CD4-positive, alpha-beta T cell treated with Interleukin-17A for 1 hour (primary cell): ENCODE measurements at regions not wholly inside any gene's neighbourhood (a gene's known extent, or its start where the extent isn't known, plus 50 kb on each side); places are given as distances from the start of the nearest gene placed in this dataset.

ENCODE experiments used
- DNase-seq: peaks from one replicate; pipeline ENCODE4 v3.0.0-alpha.2; 2020

DNA sequence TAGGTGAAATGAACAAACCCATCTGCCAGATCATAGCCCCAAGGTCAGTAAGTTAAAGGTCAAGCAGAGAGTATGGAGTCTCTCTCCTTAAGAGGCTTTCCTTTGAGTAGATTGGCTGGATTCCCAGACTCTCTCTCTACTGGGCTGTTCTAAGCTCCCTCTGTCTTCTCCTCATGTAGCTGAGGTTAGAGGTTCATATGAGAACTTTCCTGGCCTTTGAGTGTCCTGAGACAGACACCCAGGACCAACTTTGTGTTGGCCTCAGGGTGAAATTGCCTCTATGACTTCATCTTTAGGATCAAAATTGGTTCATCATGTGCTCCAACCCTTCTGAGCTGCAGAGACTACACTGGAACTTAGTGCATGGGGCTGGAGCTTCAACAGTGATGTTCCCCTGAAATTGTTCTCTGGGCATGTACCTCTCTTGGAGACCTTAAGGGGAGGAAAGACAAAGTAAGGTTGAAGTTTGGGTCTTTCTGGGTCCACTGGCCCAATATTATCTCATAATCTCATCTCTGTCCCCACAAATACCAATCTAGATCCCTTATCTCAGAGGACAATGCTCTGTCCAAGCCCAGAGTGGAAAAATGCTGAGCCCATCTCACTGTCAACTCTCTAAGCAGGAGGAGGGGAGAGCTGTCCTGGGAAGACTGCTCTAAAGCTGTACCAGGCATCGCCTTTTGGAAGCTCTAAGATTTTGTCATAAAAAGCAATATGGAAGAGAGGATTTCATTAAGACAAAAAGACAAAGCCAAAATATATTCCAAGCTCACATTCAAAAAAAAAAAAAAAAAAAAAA, 177.3 kb upstream of the ARL4C start:
- no peak for DNase-seq

DNA sequence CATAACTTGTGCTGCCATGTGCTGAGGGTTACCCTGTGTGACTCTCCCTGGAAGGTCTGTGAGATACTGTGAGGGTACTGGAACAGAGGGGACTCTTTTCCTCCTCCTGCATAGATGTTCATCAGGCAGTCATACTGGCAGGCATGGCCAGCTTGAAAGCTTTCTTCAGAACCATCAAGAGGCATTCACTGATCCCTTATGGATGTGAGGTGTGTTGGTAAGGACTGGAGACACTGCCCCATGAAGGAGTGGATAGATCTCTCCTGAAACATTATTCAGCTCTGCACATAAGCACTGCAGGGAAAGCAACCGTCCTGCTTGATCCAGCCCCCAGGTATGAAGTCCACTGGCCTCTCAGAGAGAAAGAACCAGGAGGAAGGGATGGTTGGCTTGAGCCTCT, 176.6 kb upstream of the ARL4C start:
- no peak for DNase-seq

DNA sequence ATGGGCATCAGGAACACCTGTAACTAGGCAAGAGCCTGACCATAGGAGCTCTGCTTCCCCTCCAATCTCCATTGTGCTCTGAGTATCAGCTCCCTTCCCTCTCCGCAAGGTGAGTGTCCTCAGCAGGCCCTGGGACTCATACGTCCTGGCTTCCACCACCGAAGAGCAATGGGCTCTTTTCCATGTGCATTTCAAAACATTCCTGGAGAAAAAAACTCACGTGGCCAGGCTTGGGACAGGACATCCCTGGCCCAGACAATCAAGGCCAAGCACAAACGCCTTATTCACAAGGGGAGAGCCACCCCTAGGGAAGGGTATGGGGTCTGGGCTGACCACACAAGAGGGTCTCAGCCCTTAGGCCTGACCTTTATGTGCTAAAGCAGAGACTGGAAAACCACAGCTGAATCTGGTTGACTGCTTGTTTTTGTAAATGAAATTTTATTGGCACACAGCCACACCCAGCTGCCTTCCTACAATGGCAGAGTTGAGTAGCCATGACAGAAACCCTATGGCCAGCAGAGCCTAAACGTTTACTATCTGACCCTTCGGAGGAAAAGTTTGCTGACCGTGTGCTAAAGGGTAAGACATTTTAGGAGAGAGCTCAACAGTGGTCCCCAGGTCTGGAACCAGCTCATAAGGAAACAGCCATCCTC, 175.7 kb upstream of the ARL4C start:
- DNase-seq: no peak

DNA sequence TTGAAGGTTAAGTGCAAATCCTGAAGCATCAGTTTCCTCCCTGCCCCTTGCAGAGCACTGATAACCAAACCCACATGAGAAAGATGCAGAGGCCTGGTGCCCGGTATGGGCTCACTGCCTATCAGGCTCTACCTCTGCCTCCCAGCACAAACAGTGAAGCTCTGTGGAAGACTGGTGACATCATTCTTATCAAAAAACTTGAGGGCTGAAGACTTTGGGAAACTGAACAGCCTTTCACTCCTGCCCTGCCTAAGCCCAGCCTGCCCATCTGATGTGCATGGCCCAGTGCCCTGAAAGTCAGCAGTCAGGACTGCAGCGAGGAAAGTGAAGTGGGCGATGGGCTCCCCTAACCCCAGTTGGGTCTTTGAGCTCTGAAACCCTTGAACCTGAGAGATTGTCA, 174.8 kb upstream of the ARL4C start:
- DNase-seq: no peak

DNA sequence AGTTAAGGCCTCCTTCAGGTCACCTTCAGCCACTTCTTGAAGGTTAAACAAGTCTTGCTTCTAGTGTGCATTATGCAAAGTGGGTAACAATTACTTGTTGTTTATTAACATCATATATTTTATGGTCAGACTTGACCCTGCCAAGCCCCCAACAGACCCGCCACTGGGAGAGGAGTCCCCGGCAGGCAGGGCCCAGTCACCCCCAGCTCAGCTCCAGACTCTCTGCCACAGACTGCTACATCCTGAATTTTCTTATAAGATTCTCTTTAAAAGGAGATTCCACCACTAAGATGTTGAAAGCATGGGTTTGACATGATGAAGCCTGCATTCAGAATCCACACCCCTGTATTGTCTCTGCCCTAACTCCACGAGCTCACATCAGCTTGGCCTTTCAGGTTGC, 174.3 kb upstream of the ARL4C start:
- DNase-seq: no peak

DNA sequence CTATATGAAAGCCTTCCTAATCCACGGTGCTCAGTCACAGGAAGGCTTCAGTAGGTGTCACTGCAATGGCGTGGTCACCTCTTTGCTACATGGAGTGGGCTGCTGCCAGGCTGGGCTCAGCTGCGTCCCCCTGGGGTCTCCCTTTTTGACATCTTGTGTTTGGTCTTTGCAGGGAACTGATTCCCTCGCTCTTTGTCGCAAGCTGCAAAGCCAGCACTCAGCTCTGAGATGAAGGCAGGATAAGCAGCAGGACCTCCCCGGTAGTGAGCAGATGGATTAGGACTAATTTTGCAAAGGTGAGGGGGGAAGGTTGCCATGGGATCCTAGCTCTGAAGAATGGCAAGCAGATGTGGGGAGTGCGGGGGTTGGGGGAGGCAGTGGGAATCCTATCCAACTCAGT, 173.9 kb upstream of the ARL4C start:
- no peak for DNase-seq

DNA sequence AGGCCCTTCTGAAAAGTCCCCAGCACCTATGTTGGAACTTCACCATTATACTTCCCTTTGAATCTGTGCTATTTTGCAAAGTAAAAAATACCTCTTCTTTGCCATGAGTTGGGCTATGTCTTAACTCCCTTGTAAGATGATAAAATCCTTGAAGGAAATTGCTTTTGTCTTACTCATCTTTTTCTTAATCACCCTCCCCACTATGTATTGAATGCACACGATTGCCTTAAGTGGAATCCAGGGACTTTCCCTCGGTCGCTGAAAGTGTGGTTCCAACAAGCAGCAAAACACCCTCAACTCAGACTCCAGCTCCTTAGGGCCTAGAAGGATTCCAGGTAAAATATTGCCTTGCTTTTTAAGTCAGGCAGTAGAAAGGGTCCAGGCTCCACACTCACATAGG, 173.2 kb upstream of the ARL4C start:
- no peak for DNase-seq

DNA sequence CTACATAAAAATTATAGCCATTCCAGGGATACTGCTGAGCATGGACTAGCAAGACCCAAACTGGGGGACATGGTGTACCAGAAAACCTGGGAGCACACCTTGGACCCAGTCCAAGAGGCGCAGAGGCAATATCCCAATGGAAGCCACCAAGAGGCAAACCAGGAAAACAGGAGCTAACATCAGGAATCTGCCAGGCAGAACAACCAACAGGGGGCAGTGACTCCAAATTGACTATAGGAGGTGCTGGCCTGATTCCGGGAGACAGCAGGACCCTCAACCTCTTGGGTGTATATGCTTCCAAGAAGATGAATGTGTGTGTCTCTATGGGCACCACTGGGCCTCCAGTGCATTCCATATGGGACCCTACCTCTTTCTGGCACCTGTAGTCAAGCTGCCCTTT, 172.7 kb upstream of the ARL4C start:
- no peak for DNase-seq

DNA sequence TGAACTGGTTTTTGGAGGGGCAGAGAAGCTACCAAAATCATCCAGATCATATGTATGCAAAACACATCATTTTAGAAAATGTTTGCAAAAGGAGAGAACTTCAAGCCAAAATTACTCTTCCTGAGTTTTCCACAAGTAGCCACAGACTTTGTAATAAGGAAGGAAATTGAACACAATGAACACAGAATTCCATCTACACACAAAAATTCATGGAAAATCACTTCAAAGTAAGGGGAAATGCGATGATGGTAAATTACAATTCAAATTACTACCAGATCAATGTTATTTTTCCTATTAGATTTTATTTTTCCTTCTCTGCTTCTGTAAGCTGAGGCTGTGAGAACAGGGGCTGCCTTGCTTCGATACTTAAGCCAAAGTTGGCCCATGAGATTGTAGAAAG, 172.1 kb upstream of the ARL4C start:
- DNase-seq: no peak

DNA sequence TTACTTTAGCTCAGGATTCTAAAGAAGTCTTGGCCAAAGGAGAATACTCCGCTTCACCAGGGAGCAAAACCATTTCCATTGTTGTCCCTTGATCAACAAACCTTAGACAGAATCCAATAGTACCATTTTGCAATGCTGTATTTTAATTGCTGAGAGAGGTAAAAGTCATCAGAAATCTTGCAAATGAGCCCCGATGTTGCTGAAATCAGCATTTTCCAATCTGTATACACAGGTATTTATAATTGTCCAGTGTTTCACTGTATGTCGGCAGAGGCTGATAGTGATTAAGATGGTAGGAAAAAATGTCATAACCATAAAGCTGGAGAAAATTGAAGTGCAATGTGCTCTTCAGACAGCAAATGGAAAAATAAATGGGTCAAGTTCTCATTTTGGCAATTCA, 170.0 kb upstream of the ARL4C start:
- no peak for DNase-seq

DNA sequence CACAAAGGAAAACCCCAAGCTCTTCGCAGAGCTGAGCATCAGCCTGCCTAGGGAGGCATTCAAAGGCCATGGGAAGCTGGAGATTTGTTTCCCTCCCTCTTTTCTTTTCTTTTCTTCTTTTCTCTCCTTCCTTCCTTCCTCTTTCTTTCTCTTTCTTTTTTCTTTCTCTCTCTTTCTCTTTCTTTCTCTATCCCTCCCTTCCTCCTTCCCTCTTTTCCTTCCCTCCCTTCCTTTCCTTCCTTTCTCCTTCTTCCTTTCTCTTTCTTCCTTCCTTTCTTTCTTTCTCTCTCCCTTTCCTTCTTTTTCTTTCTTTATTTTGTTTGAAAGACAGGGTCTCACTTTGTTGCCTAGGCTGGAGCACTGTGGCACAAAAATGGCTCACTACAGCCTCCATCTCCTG, 168.4 kb upstream of the ARL4C start:
- no peak for DNase-seq

DNA sequence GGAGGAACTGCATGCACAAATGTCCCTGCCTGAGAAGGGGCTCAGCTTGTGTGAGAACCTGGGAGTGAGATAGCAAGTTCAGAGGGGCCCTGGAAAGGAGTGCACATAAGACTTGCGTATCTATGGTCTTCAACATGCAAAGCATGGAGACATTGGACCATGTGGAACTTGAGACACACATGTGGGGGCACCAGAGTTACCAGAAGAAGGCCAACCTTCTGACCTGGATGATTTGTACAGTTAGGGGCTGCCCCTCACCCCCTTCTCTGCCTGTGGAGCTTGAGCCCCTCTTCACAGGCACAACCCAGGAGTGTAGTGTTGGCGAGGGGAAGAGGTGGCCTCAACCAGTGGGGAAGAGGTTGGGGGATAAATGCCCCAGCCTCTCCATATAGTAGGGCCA, 165.0 kb upstream of the ARL4C start:
- no peak for DNase-seq

DNA sequence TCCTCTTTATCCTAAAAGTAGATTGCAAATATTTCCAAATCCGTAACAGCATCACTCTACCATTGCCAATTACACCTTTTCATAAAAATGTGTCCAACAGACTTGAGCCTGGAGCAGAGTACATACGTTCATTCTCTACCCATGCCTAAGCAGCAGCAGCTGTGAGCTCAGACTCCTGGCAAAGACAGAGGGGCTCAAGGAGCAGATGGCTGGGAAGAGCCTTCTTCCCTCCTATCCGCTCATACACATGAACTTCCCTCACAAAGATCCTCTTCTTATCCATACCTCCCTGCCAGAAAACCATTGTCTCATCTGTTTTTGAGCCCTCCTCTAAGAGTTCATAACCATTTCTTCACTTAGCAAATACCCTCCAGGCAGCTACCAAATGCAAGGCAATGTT, 164.3 kb upstream of the ARL4C start:
- no peak for DNase-seq

DNA sequence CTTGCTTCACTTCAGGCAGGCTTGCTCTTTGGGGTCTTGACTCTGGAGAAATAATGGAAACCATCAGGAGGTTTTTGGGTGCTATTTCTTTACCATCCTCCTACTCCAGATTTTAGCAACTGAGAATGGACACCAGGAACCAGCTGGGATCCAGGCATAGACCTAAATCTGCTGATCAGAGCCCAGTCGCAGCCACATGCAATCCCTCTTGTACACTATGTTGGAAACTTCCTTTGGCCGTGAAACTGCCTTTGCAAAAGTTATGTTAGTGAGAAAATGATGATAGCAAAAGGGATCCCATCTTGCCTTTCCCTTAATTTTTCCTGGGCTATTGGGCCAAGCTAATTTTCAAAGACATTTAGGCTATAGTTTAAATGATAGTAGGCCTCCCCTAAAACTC, 158.8 kb upstream of the ARL4C start:
- DNase-seq: no peak

DNA sequence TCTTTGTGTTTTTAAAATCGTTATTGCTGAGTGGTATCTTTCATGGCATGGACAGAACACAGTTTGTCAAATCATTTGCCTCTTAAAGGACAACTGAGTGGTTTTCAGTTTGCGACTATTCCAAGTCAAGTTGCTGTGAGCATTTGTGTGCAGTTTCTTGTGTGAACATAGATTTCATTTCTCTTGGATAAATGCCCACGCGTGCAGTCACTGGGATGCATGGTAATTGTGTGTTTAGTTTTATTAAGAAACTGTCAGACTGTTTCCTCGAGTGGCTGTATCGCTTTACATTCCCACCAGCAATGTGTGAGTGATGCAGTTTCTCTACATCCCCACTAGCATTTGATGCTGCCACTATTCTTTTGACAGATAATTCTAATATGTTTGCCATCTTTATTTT, 154.0 kb upstream of the ARL4C start:
- DNase-seq: no peak

DNA sequence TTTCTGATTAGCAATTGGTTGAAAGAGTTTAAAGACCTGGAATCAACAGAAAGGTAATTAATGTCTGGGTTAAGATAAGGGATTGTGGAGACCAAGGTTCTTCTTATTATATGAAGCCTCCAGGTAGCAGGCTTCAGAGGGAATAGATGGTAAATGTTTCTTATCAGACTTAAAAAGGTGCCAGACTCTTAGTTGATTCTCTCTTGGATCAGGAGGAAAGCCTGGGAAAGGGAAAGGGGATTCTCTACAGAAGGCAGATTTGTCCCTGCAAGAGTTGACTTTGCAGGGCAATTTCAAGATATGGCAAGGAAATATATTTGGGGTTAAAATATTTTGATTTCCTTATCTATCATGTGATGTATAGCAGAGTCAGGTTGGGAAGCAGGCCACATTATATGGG, 153.1 kb upstream of the ARL4C start:
- DNase-seq: no peak

DNA sequence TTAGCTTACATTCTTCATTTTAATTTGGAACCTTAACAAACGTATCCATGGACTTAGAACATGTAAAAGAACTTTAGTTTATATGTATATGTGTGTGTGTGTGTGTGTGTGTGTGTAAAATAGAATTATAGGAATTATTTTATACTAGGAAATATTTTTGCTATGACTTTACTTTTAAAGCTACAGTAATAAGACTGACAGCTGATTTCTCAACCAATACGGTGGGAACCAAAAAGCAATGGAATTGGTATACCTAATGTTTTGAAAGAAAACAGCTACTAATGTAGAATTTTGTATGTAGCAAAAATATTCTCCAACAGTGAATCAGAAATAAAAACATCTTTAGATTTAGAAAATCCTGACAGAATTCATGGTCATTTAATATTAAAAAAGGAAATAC, 146.5 kb upstream of the ARL4C start:
- DNase-seq: no peak

DNA sequence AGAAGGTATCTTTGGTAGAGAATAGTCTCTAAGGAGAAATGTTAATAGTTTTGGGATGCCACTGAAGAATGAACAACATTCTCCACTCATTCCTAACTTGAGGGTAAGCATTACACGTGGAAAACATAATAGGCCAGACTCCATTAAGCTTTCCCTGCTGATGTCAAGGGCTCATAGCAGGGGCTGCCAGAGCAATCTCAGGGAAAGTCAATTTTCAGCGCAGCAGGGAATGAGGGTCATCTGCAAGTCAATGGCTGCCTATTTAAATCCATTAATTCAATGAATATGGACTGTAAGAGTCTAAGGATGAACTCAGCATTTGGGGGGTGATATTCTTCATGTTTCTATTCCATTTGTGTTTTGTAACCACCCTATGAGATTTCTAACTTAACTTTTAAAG, 144.2 kb upstream of the ARL4C start:
- no peak for DNase-seq

DNA sequence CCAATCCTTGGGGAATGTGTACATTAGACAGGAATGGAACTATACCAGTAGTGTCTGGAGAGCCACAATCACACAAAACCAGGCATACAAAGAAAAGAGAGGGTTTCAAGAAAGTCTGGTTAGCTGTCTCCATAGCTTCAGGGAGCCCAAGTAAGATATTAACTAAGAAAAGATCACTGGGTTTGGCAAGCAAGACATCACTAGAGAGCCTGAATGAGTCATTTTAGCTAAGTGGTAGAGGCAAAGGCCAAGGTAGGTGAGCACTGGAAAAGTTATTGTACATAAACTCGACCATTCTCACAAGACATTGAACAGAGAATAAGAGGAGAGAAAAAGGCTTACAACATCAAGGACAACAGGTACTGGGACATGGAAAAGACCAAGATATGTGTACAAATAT, 143.8 kb upstream of the ARL4C start:
- no peak for DNase-seq

DNA sequence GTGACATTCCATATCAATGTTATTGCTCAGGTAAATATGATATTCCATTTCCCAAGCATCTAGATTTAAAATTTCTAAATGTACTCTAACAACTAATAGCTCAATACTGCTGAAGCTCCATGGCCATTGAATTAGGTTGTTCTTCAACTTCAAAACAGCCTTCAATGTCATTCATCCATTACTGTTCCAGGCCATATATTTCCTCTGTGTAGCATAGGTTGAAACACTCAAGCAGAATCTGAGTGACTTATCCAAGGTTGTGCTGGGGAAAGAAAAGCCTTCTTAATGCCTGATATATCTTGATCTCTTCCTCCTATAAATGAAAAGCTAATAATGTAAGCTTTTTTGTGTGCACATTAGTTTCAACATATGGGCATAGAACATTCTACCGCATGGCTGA, 142.1 kb upstream of the ARL4C start:
- no peak for DNase-seq

DNA sequence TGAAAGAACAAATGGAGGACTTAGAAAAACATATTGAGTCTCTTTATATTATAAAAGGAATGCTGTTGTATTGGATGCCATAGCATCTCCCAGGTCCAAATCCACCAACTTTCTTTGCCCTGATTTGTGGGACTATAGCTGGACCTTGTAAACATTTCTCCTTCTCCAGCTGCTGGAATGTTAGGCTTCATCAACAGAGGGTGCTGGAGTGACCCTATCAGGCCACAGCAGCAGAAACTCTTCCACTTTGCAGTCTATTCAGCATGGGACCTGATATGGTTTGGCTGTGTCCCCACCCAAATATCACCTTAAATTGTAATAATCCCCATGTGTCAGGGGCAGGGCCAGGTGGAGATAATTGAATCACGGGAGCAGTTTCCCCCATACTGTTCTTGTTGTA, 138.4 kb upstream of the ARL4C start:
- DNase-seq: no peak

DNA sequence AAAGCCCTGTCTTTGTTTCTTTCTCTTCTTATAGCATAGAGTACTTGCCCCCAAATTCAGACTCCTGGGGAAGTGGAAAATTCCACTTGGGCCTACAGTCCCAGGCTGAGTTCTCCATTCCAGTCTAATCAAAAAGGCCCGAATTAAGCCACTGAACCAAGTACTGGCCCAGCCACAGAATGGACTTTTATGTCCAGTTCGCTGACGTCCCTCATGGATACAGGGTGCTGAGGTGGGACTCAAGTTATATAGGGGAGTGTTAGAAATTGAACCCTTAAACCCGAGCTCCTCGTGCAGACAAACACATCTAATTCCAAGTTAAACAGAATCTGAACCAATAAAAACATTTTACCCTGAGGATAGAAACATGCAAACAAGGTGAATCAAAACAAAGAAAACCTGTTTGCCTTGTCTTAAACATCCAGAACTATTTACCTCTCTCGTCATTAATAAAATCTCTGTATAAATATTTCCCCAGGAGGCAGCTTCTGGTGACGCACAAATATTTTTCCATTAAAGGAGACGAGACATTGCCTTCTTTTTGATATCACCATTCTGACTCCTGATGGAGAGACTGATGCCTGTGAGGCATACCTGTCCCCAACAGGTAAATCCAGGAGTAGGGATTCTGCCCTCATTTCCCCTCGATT, 136.8 kb upstream of the ARL4C start:
- no peak for DNase-seq

DNA sequence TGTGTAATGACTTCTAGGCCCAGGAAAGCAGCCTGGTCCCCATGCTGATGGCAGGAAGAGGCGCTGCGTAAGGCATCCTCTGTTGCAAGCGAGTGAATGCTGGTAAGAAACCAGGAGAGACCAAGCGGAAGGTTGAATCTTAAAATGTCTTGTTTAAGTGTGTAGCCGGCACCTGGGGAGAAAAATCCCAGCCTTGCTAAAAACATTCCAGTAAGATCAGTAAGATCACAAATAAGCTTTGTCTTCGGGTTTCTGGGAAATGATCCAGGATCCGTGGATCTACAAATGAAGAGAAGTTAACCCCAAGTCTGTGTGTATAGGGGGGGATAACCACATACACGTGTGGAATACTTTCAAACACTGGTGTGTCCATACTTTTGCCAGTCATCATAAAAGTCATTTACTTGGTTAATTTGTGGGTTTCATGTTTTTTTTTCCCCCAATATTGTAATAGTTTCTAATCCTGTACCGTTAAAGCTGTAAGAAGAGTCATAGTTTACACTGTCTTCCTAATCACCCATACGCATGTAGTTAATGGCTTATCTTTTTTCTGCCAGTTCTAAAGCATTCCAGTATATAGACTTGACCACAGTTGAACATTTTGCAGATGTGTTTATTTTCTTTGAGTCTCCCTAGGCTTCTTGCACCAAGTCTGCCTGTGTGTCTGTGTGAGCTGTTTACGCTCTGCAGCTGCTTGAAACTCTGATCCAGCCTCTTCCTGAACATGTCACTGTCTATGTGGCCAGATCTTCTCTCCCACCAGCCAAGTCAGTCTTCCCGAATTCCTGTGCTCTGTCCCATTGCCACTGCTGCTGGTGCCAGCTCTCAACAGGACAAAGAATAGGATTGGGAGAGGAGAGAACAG, 135.9 kb upstream of the ARL4C start:
- no peak for DNase-seq
